ENCODE measurements at regions not wholly inside any gene's neighbourhood (a gene's known extent, or its start where the extent isn't known, plus 50 kb on each side); places are given as distances from the start of the nearest gene placed in this dataset.
"Not testable (repeated sequence)": the region's sequence is repeated elsewhere in the genome, so short reads cannot be mapped to it uniquely, and the experiment has no call there.

DNA sequence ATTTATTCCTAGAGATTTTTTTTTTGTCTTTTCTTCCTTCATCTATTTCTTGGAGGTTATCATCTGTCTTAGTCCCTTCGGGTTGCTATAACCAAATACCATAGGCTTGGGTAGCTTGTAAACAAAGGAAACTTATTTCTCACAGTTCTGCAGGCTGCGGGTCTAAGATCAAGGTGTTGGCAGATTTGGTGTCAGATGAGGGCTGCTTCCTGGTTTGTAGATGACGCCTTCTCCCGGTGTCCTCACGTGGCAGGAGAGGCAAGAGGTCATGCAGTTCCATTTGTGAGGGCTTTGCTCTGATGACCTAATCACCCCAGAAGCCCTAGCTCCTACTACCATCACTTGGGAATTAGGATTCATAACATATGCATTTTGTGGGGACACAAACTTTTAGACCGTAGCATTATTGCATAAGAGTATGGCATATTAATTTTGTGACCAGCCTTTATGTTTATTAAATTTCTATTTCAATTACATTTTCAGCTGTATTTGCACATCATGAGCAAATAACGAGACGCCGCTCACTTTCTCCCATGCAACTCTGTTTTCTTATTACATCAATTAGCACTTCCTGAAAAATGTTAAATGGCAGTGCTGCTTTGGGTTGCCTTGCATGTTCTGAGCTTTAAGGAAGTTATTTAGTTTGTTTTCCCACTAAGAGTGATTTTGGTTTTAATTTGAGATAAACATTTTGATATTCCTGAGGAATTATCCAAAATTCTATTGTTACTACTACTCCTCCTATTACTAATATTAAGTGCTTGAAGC lies 246.4 kb upstream of the HDAC4 start:
- in situ Hi-C loops (cut with HindIII; ENCODE audit: low sequenced_read_pairs), result no loop called here
- TF ChIP-seq, protein P1, sequence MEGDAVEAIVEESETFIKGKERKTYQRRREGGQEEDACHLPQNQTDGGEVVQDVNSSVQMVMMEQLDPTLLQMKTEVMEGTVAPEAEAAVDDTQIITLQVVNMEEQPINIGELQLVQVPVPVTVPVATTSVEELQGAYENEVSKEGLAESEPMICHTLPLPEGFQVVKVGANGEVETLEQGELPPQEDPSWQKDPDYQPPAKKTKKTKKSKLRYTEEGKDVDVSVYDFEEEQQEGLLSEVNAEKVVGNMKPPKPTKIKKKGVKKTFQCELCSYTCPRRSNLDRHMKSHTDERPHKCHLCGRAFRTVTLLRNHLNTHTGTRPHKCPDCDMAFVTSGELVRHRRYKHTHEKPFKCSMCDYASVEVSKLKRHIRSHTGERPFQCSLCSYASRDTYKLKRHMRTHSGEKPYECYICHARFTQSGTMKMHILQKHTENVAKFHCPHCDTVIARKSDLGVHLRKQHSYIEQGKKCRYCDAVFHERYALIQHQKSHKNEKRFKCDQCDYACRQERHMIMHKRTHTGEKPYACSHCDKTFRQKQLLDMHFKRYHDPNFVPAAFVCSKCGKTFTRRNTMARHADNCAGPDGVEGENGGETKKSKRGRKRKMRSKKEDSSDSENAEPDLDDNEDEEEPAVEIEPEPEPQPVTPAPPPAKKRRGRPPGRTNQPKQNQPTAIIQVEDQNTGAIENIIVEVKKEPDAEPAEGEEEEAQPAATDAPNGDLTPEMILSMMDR (IDR thresholded peaks at IDR 0.05; ENCODE audit: low read depth, low read length, missing control alignments), result no peak
- DNase-seq (ENCODE audit: low read depth), result no peak
- H3K4me3 ChIP-seq (ENCODE audit: low read depth, low read length), result no peak overlapping the region

DNA sequence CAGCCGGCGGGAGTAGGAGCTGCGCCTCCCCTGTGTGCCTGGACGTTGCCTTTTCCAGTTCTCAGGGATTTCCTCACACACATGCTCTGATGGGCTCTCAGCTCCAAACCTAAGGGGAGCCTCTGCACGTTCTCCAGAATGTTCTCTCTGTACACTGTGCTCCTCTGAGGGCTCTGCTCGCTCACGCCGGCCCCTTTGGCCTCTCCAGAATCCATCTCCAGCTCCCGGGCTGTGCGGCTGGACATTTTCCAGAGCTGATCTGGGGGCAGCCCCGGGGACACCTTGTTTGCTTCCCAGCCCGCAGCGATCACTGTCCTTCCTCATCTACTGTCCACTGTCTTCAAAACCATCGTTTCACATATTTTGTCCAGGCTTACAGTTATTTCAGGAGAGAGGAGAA lies 245.4 kb upstream of the HDAC4 start:
- no peak for DNase-seq (ENCODE audit: low read depth)
- H3K4me3 ChIP-seq (ENCODE audit: low read depth, low read length), result no peak overlapping the region
- TF ChIP-seq, protein P1 (IDR thresholded peaks at IDR 0.05; ENCODE audit: low read depth, low read length, missing control alignments), result no peak
- in situ Hi-C loops (cut with HindIII; ENCODE audit: low sequenced_read_pairs), result no loop called here

DNA sequence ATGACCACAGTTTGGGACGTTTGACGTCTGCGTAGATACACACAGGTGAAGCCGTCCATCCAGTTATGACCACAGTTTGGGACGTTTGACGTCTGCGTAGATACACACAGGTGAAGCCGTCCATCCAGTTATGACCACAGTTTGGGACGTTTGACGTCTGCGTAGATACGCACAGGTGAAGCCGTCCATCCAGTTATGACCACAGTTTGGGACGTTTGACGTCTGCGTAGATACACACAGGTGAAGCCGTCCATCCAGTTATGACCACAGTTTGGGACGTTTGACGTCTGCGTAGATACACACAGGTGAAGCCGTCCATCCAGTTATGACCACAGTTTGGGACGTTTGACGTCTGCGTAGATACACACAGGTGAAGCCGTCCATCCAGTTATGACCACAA lies 243.8 kb upstream of the HDAC4 start:
- in situ Hi-C loops (cut with HindIII; ENCODE audit: low sequenced_read_pairs); H3K4me3 ChIP-seq (ENCODE audit: low read depth, low read length); DNase-seq (ENCODE audit: low read depth): not testable (repeated sequence)

DNA sequence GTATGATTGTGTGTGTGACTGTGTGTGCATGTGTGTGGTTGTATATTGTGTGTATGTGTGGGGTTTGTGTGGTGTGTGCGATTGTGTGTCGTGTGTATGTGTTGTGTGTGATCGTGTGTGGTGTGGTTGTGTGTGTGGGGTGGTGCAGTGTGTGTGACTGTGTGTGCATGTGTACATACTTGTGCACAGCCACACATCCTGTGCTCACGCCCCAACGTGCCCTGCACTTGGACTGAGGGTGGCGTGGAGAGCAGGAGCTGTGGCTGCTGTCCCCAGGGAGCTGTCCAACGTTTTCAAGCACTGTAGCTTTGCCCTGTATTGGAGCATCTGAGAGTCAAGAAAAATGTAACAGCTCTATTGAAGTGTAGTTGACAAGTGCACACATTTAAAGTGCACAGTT lies 243.2 kb upstream of the HDAC4 start:
- DNase-seq (ENCODE audit: low read depth), result no peak
- in situ Hi-C loops (cut with HindIII; ENCODE audit: low sequenced_read_pairs), result no loop called here
- no peak overlapping the region for H3K4me3 ChIP-seq (ENCODE audit: low read depth, low read length)
- TF ChIP-seq, protein P1 (IDR thresholded peaks at IDR 0.05; ENCODE audit: low read depth, low read length, missing control alignments), result no peak

DNA sequence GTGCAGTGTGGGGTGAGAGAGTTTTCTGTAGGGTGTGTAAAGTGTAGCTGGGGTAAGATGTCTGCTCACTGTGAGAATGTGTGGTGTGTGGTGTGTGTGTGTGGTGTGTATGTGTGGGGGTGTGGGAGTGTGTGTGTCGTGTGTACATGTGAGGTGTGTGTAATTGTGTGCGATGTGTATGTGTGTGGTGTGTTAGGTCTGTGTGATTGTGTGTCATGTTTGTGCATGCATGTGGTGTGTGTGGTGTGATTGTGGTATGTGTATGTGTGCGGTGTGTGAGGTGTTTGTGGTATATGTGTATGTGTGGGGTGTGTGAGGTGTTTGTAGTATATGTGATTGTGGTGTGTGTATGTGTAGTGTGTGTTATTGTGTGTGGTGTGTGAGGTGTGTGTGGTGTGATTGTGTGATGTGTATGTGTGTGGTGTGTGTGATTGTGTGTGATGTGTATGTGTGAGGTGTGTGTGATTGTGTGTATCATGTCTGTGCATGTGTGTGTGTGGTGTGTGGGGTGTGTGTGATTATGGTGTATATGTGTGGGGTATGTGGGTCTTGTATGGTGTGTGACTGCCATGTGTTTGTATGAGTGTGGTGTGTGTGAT lies 241.7 kb upstream of the HDAC4 start:
- TF ChIP-seq, protein P1 (IDR thresholded peaks at IDR 0.05; ENCODE audit: low read depth, low read length, missing control alignments), result no peak
- no peak for DNase-seq (ENCODE audit: low read depth)
- no peak overlapping the region for H3K4me3 ChIP-seq (ENCODE audit: low read depth, low read length)
- in situ Hi-C loops (cut with HindIII; ENCODE audit: low sequenced_read_pairs), result no loop called here

DNA sequence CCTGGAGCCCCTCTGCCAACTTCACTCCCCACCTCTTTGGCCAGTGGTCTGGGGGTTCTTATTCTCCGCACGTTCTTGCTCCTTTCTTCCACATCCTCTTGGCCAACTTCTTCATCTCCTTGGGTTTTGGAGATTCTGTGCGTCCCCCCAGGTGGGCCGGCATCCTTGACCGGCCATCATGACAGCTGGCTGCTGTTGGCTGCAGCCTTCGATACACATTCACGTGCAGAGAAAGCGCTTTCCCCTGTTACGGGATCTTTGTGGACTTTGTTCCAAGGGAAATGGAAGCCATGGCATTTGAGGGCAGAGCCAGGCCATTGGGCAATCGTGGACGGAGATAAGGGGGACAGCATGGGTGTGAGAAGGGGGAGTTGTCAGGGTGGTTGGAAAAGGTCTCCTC lies 241.1 kb upstream of the HDAC4 start:
- H3K4me3 ChIP-seq (ENCODE audit: low read depth, low read length); DNase-seq (ENCODE audit: low read depth); in situ Hi-C loops (cut with HindIII; ENCODE audit: low sequenced_read_pairs): not testable (repeated sequence)

DNA sequence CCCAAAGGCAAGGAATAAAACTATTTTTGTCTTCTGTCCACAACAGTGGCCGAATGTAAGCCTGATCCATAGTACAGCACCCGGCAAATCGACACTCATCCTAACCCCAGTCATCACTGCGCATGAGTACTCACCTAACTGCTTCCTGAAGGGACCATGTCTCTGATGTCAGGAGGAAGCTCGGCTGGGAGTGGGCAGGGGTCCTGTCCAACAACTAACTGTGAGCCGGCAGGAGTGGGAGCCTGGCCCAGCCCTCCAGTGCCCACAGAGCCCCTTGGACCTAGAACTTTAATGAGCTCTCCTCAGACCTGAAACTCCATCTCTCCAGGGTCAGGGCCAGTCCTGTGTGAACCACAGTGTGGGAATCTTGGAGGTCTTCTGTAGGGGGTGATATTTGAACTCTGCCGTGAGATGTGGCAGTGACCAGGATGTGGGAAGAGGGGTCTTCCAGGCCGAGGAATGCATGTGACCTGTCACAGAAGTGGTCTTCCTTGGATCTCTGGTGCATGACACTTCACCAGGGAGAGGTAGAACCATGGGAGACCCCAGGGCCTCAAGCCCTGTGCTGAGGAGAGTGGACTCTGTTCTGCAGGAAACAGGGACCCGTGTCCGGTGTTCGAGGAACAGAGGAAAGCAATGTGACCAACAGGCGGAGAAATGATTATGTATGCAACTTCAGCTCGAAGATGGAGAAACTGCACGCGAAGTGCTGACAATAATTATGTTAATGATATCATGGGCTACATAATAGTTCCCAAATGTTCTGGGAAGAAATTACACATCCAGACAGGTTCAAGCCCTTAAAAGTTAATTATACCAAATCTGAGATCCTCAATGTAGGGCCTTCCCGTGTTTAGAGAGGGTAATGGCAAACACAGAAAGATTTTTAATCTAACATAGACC lies 240.1 kb upstream of the HDAC4 start:
- no peak overlapping the region for H3K4me3 ChIP-seq (ENCODE audit: low read depth, low read length)
- TF ChIP-seq, protein P1 (IDR thresholded peaks at IDR 0.05; ENCODE audit: low read depth, low read length, missing control alignments), result no peak
- in situ Hi-C loops (cut with HindIII; ENCODE audit: low sequenced_read_pairs), result no loop called here
- DNase-seq (ENCODE audit: low read depth), result no peak
